ENCODE measurements at regions not wholly inside any gene's neighbourhood (a gene's known extent, or its start where the extent isn't known, plus 50 kb on each side); places are given as distances from the start of the nearest gene placed in this dataset.

- TF ChIP-seq CTCF (IDR thresholded peaks at IDR 0.05; ENCODE audit: low read depth, low read length): no peak
- Histone ChIP-seq H3K4me3 (ENCODE audit: low read depth, low read length) (no peak overlapping the region), H3K27me3 (no peaks in the 10 kb centered on the region), H3K36me3 (no peaks in the 10 kb centered on the region), H3K9me3 (no peaks in the 10 kb centered on the region), H3K4me1 (no peaks in the 10 kb centered on the region)
- DNase-seq: no peak
Measured at GRCh38 chr7:96380111-96380512, 58.2 kb upstream of the SLC25A13 start.

GRCh38 chr7:96377399-96377798, 55.5 kb upstream of the SLC25A13 start:
- Histone ChIP-seq H3K9me3 (no peaks in the 10 kb centered on the region), H3K4me3 (ENCODE audit: low read depth, low read length) (no peak overlapping the region), H3K4me1 (no peaks in the 10 kb centered on the region), H3K27me3 (no peaks in the 10 kb centered on the region), H3K36me3 (no peaks in the 10 kb centered on the region)
- no peak for TF ChIP-seq CTCF (IDR thresholded peaks at IDR 0.05; ENCODE audit: low read depth, low read length)
- no peak for DNase-seq
